ENCODE measurements at regions not wholly inside any gene's neighbourhood (a gene's known extent, or its start where the extent isn't known, plus 50 kb on each side); places are given as distances from the start of the nearest gene placed in this dataset.
A peak's percentile ranks its signal among the peaks of the same experiment; 100 is the strongest.
"Not testable (repeated sequence)": the region's sequence is repeated elsewhere in the genome, so short reads cannot be mapped to it uniquely, and the experiment has no call there.

GRCh38 chr2:190742431-190742830 lies 93.5 kb downstream of the NAB1 start:
- no peak for DNase-seq

- no peak for DNase-seq
These were observed 95.2 kb downstream of the NAB1 start for GRCh38 chr2:190744041-190744440.

- DNase-seq, result no peak
These were observed 98.3 kb downstream of the NAB1 start for GRCh38 chr2:190746971-190747761.

GRCh38 chr2:190748966-190749365 lies 100.1 kb downstream of the NAB1 start:
- no peak for DNase-seq

GRCh38 chr2:190755772-190756415 lies 107.0 kb downstream of the NAB1 start:
- no peak for DNase-seq

- DNase-seq, result peak; percentile 18
These were observed 110.9 kb downstream of the NAB1 start for GRCh38 chr2:190759749-190760213.

GRCh38 chr2:190760353-190761150 lies 111.7 kb downstream of the NAB1 start:
- DNase-seq, result not testable (repeated sequence)

- DNase-seq, result not testable (repeated sequence)
These were observed 112.3 kb downstream of the NAB1 start for GRCh38 chr2:190761216-190761615.

GRCh38 chr2:190762566-190762965 lies 113.7 kb downstream of the NAB1 start:
- no peak for DNase-seq

GRCh38 chr2:190763100-190763499 lies 114.2 kb downstream of the NAB1 start:
- no peak for DNase-seq

- DNase-seq, result no peak
These were observed 115.1 kb downstream of the NAB1 start for GRCh38 chr2:190763901-190764514.

GRCh38 chr2:190765386-190766173 lies 115.0 kb upstream of the GLS start:
- no peak for DNase-seq

GRCh38 chr2:190766174-190766572 lies 114.4 kb upstream of the GLS start:
- no peak for DNase-seq

GRCh38 chr2:190766595-190766994 lies 114.0 kb upstream of the GLS start:
- no peak for DNase-seq

- DNase-seq, result peak; percentile 87
These were observed 112.8 kb upstream of the GLS start for GRCh38 chr2:190767821-190768220.

GRCh38 chr2:190769258-190769657 lies 111.4 kb upstream of the GLS start:
- DNase-seq, result no peak

GRCh38 chr2:190771726-190772125 lies 108.9 kb upstream of the GLS start:
- no peak for DNase-seq

- no peak for DNase-seq
These were observed 100.0 kb upstream of the GLS start for GRCh38 chr2:190780594-190780993.

- no peak for DNase-seq
These were observed 98.9 kb upstream of the GLS start for GRCh38 chr2:190781604-190782198.

- DNase-seq, result no peak
These were observed 98.4 kb upstream of the GLS start for GRCh38 chr2:190782264-190782663.

- DNase-seq, result no peak
These were observed 96.9 kb upstream of the GLS start for GRCh38 chr2:190783513-190784263.

Measured in NCI-H526 treated with DMSO at 0.1 percent for 48 hours (cell line).